IMR-90 (cell line): ENCODE measurements at regions not wholly inside any gene's neighbourhood (a gene's known extent, or its start where the extent isn't known, plus 50 kb on each side); places are given as distances from the start of the nearest gene placed in this dataset.

ENCODE experiments used
- ATAC-seq: fragments of 200-7000 bp; cut with Tn5 transposase; 2 replicates; pipeline ENCODE4 v1.9.1; 2020; ENCODE audit warnings: low read depth, mild to moderate bottlenecking, moderate library complexity
- BruUV-seq: library from RNA; stranded (reverse); fragments of 400-500 nt; replicated peaks from 2 replicates; lab custom pipeline; 2021; lab: Mats Ljungman, UMichigan
- CTCF ChIA-PET: fragments of 300-600 bp; formaldehyde crosslinking; extraction: SDS; loops from one replicate; lab custom pipeline; 2021; ENCODE audit warnings: antibody characterized with exemption; lab: Yijun Ruan, JAX
- POLR2A ChIA-PET: fragments of 300-600 bp; sonication (Branson Sonifier 250); formaldehyde crosslinking; loops from one replicate; lab custom pipeline; 2022; ENCODE audit warnings: antibody characterized with exemption; ENCODE audit not compliant: unreplicated experiment; lab: Charles Lee
- DNase-seq: peaks from one replicate; pipeline ENCODE4 v3.0.0; 2013
- H2AFZ ChIP-seq: replicated peaks from 2 replicates; pipeline ENCODE3; 2013; ENCODE audit warnings: low read length, mild to moderate bottlenecking; ENCODE audit not compliant: poor library complexity
- H2AK5ac ChIP-seq: 2 replicates; pipeline ENCODE4 v1.6.1; 2013; ENCODE audit warnings: low read depth, low read length, inconsistent platforms
- H2AK9ac ChIP-seq: replicated peaks from 2 replicates; pipeline ENCODE3; 2013; ENCODE audit warnings: mild to moderate bottlenecking, low read depth, low read length, moderate library complexity; ENCODE audit not compliant: poor library complexity
- H2BK120ac ChIP-seq: 2 replicates; pipeline ENCODE4 v1.6.1; 2013; ENCODE audit warnings: low read depth, low read length, inconsistent platforms
- H2BK15ac ChIP-seq: 3 replicates; pipeline ENCODE4 v1.6.1; 2013; ENCODE audit warnings: low read depth, low read length, inconsistent platforms
- H2BK20ac ChIP-seq: 2 replicates; pipeline ENCODE4 v1.6.1; 2013; ENCODE audit warnings: low read depth, mild to moderate bottlenecking, inconsistent platforms, low read length, moderate library complexity
- H2BK5ac ChIP-seq: 2 replicates; pipeline ENCODE4 v1.6.1; 2013; ENCODE audit warnings: mild to moderate bottlenecking, low read depth, low read length, inconsistent platforms; ENCODE audit not compliant: poor library complexity, severe bottlenecking
- H3K14ac ChIP-seq: replicated peaks from 2 replicates; pipeline ENCODE4 v1.6.1; 2013; ENCODE audit warnings: low read depth, low read length, inconsistent platforms
- H3K18ac ChIP-seq: 2 replicates; pipeline ENCODE4 v1.6.1; 2013; ENCODE audit warnings: low read depth, low read length, control low read depth
- H3K23ac ChIP-seq: 2 replicates; pipeline ENCODE4 v1.6.1; 2013; ENCODE audit warnings: low read depth, low read length, inconsistent platforms
- H3K27ac ChIP-seq: 2 replicates; pipeline ENCODE4 v1.5.1; 2013; ENCODE audit warnings: mild to moderate bottlenecking, control low read depth, low read length; ENCODE audit not compliant: insufficient read depth
- H3K27me3 ChIP-seq: 2 replicates; pipeline ENCODE4 v1.6.1; 2013; ENCODE audit warnings: low read length; ENCODE audit not compliant: control insufficient read depth, insufficient read depth
- H3K36me3 ChIP-seq: 2 replicates; pipeline ENCODE4 v1.6.1; 2013; ENCODE audit warnings: low read length, mixed read lengths; ENCODE audit not compliant: control insufficient read depth, insufficient read depth
- H3K4ac ChIP-seq: 2 replicates; pipeline ENCODE4 v1.6.1; 2013; ENCODE audit warnings: low read depth, low read length, inconsistent platforms
- H3K4me1 ChIP-seq: 2 replicates; pipeline ENCODE4 v1.6.1; 2013; ENCODE audit warnings: low read length, mixed read lengths; ENCODE audit not compliant: control insufficient read depth, insufficient read depth
- H3K4me2 ChIP-seq: 2 replicates; pipeline ENCODE4 v1.6.1; 2013; ENCODE audit warnings: low read depth, mild to moderate bottlenecking, control low read depth, low read length, moderate library complexity
- H3K4me3 ChIP-seq: 2 replicates; pipeline ENCODE4 v1.5.1; 2013; ENCODE audit warnings: low read depth, mild to moderate bottlenecking, control low read depth, low read length, moderate library complexity; ENCODE audit not compliant: insufficient read depth
- H3K56ac ChIP-seq: 2 replicates; pipeline ENCODE4 v1.6.1; 2013; ENCODE audit warnings: low read length, inconsistent platforms; ENCODE audit not compliant: insufficient read depth; ENCODE audit errors: extremely low read depth
- H3K79me1 ChIP-seq, 2 experiments: 2 replicates each; pipeline ENCODE4 v1.6.1; 2013; ENCODE audit warnings: low read length in 2 of 2, inconsistent platforms in 1 of 2, low read depth in 1 of 2
- H3K9ac ChIP-seq: 2 replicates; pipeline ENCODE4 v1.6.1; 2013; ENCODE audit warnings: low read depth, low read length, control low read depth
- H3K9me1 ChIP-seq: 2 replicates; pipeline ENCODE4 v1.6.1; 2013; ENCODE audit warnings: low read length, inconsistent platforms; ENCODE audit not compliant: insufficient read depth
- H3K9me3 ChIP-seq: 2 replicates; pipeline ENCODE4 v1.6.1; 2013; ENCODE audit warnings: low read length; ENCODE audit not compliant: control insufficient read depth, insufficient read depth
- H4K20me1 ChIP-seq: 2 replicates; pipeline ENCODE4 v1.6.1; 2013; ENCODE audit warnings: low read length, inconsistent platforms; ENCODE audit not compliant: insufficient read depth
- H4K5ac ChIP-seq: 2 replicates; pipeline ENCODE4 v1.6.1; 2013; ENCODE audit warnings: mild to moderate bottlenecking, low read depth, low read length, control low read depth
- H4K8ac ChIP-seq, 2 experiments: 2 replicates each; pipeline ENCODE4 v1.6.1; 2013; ENCODE audit warnings: low read depth in 2 of 2, low read length in 2 of 2, control low read depth in 1 of 2, inconsistent platforms in 1 of 2
- H4K91ac ChIP-seq: 2 replicates; pipeline ENCODE4 v1.6.1; 2013; ENCODE audit warnings: low read depth, low read length, inconsistent platforms; ENCODE audit not compliant: insufficient read depth
- BHLHE40 ChIP-seq: fragments of 150-350 bp; IDR thresholded peaks from 2 replicates; pipeline ENCODE4 v1.6.1; 2016; ENCODE audit warnings: mild to moderate bottlenecking, low read depth, low read length
- CEBPB ChIP-seq: IDR thresholded peaks from 2 replicates; pipeline ENCODE4 v1.6.1; 2012; ENCODE audit warnings: low read depth, low read length, improper control_type of control experiment
- CHD1 ChIP-seq: IDR thresholded peaks from 2 replicates; pipeline ENCODE4 v1.6.1; 2012; ENCODE audit warnings: low read depth, low read length, improper control_type of control experiment
- MAFK ChIP-seq: IDR thresholded peaks from 2 replicates; pipeline ENCODE4 v1.6.1; 2012; ENCODE audit warnings: low read depth, low read length, improper control_type of control experiment
- MAZ ChIP-seq: IDR thresholded peaks from 2 replicates; pipeline ENCODE4 v1.6.1; 2012; ENCODE audit warnings: low read depth, mild to moderate bottlenecking, low read length, improper control_type of control experiment, moderate library complexity, borderline replicate concordance
- MXI1 ChIP-seq: IDR thresholded peaks from 2 replicates; pipeline ENCODE4 v1.6.1; 2012; ENCODE audit warnings: low read depth, mild to moderate bottlenecking, low read length, moderate library complexity, borderline replicate concordance
- NFE2L2 ChIP-seq: fragments of 150-350 bp; IDR thresholded peaks from 2 replicates; pipeline ENCODE4 v1.6.1; 2016; ENCODE audit warnings: low read depth, mild to moderate bottlenecking, low read length
- POLR2A ChIP-seq: IDR thresholded peaks from 2 replicates; pipeline ENCODE4 v1.6.1; 2012; ENCODE audit warnings: mild to moderate bottlenecking, low read depth, low read length
- RAD21 ChIP-seq: IDR thresholded peaks from 2 replicates; pipeline ENCODE4 v1.6.1; 2012; ENCODE audit warnings: low read length, improper control_type of control experiment
- RCOR1 ChIP-seq: IDR thresholded peaks from 2 replicates; pipeline ENCODE4 v1.6.1; 2012; ENCODE audit warnings: mild to moderate bottlenecking, low read length, improper control_type of control experiment; ENCODE audit not compliant: insufficient replicate concordance
- RFX5 ChIP-seq: IDR thresholded peaks from 2 replicates; pipeline ENCODE4 v1.8.0; 2012; ENCODE audit warnings: low read depth, mild to moderate bottlenecking, low read length, moderate library complexity
- SMC3 ChIP-seq: fragments of 150-350 bp; IDR thresholded peaks from 2 replicates; pipeline ENCODE4 v1.6.1; 2016; ENCODE audit warnings: low read depth, mild to moderate bottlenecking, antibody characterized with exemption, low read length, moderate library complexity
- USF2 ChIP-seq: fragments of 150-350 bp; IDR thresholded peaks from 2 replicates; pipeline ENCODE4 v1.6.1; 2017; ENCODE audit warnings: mild to moderate bottlenecking, antibody characterized with exemption, low read length, low read depth
- WGBS, 2 experiments: methylation state at CpG; one replicate each; pipeline versions ENCODE4 v1.1.5 to v1.1.7; 2013; ENCODE audit warnings: missing lambda C conversion rate in 2 of 2; ENCODE audit not compliant: insufficient read length in 1 of 2; ENCODE audit errors: extremely low coverage in 2 of 2; 5-methylcytosine and 5-hydroxymethylcytosine counted together
- dilution Hi-C: fragments of 300-500 bp; cut with HindIII; formaldehyde crosslinking; loops from one replicate; pipeline ENCODE4 v1.14.3; 2018; ENCODE audit warnings: low sequenced_read_pairs; ENCODE audit not compliant: unreplicated experiment
- in situ Hi-C: fragments of 300-500 bp; cut with MboI; formaldehyde crosslinking; loops from 3 replicates; pipeline ENCODE4 v1.14.3; 2019; ENCODE audit warnings: low sequenced_read_pairs, inconsistent platforms, mixed read lengths
- intact Hi-C: fragments of 100-400 bp; cut with micrococcal nuclease; formaldehyde crosslinking; loops from 2 replicates; pipeline ENCODE4 v1.10.0; 2022
- TF ChIP-seq, protein P1 (sequence below): fragments of 150-350 bp; IDR thresholded peaks from 2 replicates; pipeline ENCODE4 v1.6.1; 2016; ENCODE audit warnings: low read depth, mild to moderate bottlenecking, low read length, moderate library complexity, borderline replicate concordance
- TF ChIP-seq, protein P2 (sequence below): conservative IDR thresholded peaks from 2 replicates; pipeline ENCODE4 v1.5.1; 2012; ENCODE audit warnings: mild to moderate bottlenecking, low read depth, low read length, improper control_type of control experiment

DNA sequence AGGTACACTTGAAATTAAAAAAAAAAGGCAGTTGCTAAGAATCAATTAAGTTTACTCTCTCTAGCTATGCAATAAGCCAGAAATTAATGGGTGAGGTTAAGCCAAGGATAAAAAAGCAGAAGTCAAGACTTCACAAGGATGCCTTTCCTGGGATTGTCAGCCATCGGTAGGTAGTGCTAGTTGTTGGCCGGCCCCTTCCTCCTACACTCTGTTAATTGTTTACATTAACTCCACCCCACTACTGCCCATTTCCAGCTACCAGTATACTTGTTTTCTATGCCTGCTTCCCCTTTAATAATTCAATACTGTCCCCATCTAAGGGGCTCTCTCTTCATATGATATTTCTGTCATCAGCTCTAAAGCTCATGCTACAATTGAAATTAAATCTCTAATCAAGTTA lies 461.0 kb downstream of the IPMK start:
- no peak overlapping the region for H3K27ac ChIP-seq
- no peak overlapping the region for H2BK15ac ChIP-seq
- no peak overlapping the region for H3K23ac ChIP-seq
- H4K8ac ChIP-seq, result no peak overlapping the region
- H3K9ac ChIP-seq, result no peak overlapping the region
- H4K91ac ChIP-seq, result no peak overlapping the region
- ATAC-seq, result no peak
- H2AK9ac ChIP-seq, result no peak overlapping the region
- in situ Hi-C loops (no loop called here), dilution Hi-C loops (no loop called here), intact Hi-C loops (no loop called here)
- H4K20me1 ChIP-seq, result no peaks in the 10 kb centered on the region
- no peaks in the 10 kb centered on the region for H3K79me1 ChIP-seq
- ChIA-PET POLR2A (no interaction called here), CTCF (no interaction called here)
- no peak overlapping the region for H3K4ac ChIP-seq
- H3K14ac ChIP-seq, result no peak overlapping the region
- H3K4me1 ChIP-seq, result no peaks in the 10 kb centered on the region
- BruUV-seq, result no TSS peak
- TF ChIP-seq RFX5 (no peak), BHLHE40 (no peak), MAZ (no peak), POLR2A (no peak), MAFK (no peak), CHD1 (no peak), RCOR1 (no peak), MXI1 (no peak), CEBPB (no peak), SMC3 (no peak), USF2 (no peak), RAD21 (no peak), NFE2L2 (no peak)
- TF ChIP-seq, protein P1, sequence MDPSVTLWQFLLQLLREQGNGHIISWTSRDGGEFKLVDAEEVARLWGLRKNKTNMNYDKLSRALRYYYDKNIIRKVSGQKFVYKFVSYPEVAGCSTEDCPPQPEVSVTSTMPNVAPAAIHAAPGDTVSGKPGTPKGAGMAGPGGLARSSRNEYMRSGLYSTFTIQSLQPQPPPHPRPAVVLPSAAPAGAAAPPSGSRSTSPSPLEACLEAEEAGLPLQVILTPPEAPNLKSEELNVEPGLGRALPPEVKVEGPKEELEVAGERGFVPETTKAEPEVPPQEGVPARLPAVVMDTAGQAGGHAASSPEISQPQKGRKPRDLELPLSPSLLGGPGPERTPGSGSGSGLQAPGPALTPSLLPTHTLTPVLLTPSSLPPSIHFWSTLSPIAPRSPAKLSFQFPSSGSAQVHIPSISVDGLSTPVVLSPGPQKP, result no peak
- TF ChIP-seq, protein P2, sequence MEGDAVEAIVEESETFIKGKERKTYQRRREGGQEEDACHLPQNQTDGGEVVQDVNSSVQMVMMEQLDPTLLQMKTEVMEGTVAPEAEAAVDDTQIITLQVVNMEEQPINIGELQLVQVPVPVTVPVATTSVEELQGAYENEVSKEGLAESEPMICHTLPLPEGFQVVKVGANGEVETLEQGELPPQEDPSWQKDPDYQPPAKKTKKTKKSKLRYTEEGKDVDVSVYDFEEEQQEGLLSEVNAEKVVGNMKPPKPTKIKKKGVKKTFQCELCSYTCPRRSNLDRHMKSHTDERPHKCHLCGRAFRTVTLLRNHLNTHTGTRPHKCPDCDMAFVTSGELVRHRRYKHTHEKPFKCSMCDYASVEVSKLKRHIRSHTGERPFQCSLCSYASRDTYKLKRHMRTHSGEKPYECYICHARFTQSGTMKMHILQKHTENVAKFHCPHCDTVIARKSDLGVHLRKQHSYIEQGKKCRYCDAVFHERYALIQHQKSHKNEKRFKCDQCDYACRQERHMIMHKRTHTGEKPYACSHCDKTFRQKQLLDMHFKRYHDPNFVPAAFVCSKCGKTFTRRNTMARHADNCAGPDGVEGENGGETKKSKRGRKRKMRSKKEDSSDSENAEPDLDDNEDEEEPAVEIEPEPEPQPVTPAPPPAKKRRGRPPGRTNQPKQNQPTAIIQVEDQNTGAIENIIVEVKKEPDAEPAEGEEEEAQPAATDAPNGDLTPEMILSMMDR, result no peak
- no peak overlapping the region for H4K5ac ChIP-seq
- H3K27me3 ChIP-seq, result no peaks in the 10 kb centered on the region
- H3K4me3 ChIP-seq, result no peak overlapping the region
- H2AK5ac ChIP-seq, result no peak overlapping the region
- H3K9me3 ChIP-seq, result peaks cover 2% of the 10 kb centered on the region; the same call in 1 of the 2 replicates
- H3K4me2 ChIP-seq, result no peak overlapping the region
- no peaks in the 10 kb centered on the region for H3K36me3 ChIP-seq
- no peaks in the 10 kb centered on the region for H3K9me1 ChIP-seq
- H2AFZ ChIP-seq, result no peak overlapping the region
- H2BK120ac ChIP-seq, result no peak overlapping the region
- H3K56ac ChIP-seq, result no peak overlapping the region
- whole genome bisulfite sequencing, 2 experiments, result no CpG with 5 or more reads among the region's 2 CpGs
- H2BK20ac ChIP-seq, result no peak overlapping the region
- no peak overlapping the region for H3K18ac ChIP-seq
- no peak for DNase-seq
- H2BK5ac ChIP-seq, result no peak overlapping the region
